ENCODE measurements at regions not wholly inside any gene's neighbourhood (a gene's known extent, or its start where the extent isn't known, plus 50 kb on each side); places are given as distances from the start of the nearest gene placed in this dataset.

DNA sequence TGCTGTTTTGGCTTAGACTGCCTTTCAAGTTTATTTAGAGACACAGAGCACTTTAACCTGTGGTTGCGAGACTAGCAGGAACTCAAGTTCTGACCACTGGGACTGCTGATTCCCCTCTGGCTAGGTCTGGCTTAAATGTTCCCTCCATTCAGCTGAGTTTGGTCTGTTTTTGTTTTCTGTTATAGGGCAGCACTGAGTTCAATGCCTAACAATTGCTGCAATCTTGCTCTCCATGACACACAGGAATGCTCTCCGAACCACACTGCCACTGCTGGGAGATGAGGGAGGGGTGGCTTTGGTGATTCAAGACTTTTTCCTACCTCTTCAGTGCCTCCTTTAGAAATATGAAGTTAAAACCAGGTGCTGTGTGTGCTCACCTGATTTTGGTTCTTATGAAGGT lies 106.3 kb upstream of the EOLA2 start:
- TF ChIP-seq, protein P1, sequence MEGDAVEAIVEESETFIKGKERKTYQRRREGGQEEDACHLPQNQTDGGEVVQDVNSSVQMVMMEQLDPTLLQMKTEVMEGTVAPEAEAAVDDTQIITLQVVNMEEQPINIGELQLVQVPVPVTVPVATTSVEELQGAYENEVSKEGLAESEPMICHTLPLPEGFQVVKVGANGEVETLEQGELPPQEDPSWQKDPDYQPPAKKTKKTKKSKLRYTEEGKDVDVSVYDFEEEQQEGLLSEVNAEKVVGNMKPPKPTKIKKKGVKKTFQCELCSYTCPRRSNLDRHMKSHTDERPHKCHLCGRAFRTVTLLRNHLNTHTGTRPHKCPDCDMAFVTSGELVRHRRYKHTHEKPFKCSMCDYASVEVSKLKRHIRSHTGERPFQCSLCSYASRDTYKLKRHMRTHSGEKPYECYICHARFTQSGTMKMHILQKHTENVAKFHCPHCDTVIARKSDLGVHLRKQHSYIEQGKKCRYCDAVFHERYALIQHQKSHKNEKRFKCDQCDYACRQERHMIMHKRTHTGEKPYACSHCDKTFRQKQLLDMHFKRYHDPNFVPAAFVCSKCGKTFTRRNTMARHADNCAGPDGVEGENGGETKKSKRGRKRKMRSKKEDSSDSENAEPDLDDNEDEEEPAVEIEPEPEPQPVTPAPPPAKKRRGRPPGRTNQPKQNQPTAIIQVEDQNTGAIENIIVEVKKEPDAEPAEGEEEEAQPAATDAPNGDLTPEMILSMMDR (IDR thresholded peaks at IDR 0.05 in 8 of 11, conservative IDR thresholded peaks at IDR 0.05 in 3 of 11), result no peak
- TF ChIP-seq POLR2A (IDR thresholded peaks at IDR 0.05) (no peak), POLR2AphosphoS5 (IDR thresholded peaks at IDR 0.05) (no peak)

Measured in spleen (tissue), 7 donors.